OCI-M1 (cell line): ENCODE measurements at regions not wholly inside any gene's neighbourhood (a gene's known extent, or its start where the extent isn't known, plus 50 kb on each side); places are given as distances from the start of the nearest gene placed in this dataset.

ENCODE experiments used
- DNase-seq: peaks from one replicate; lab custom pipeline; 2025; lab: John Stamatoyannopoulos, UW

DNA sequence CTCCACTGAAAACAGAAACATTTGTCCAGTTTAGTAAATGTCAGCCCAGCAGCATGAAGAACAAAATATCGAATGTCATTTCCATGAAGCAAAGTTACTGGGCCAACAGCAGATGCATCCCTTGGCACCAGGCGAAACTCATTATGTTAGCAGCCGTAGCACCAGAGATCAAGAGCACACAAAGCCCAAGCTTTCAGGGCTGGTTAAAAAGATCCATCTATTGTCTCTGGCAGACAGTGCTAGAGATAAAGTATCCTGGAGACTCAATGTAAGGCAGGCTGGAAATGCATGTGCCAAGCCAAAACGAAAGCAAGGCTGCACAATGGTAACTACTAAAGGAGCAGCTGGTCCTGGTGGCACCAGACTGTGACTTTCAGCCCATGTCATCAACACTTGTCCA, 120.3 kb upstream of the PLEKHG7 start:
- DNase-seq, result no peak

DNA sequence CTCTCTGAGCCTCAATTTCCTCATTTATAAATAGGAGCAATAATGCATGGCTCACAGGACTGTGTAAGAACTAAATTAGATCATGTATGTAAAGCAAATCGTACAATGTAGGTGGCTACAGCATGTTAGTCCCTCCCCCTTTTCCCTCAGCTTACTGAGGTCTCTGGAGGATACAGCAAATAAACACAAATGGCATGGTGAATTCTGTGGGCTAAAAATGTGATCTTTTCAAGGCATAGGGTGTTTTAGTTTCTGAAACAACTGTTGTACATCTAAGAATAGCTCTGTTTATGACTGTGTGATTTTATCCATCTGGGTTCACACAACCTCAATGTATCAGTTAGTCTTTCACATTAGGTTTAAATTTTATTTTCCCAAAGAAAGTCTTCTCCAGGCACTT, 121.2 kb upstream of the PLEKHG7 start:
- DNase-seq, result no peak

DNA sequence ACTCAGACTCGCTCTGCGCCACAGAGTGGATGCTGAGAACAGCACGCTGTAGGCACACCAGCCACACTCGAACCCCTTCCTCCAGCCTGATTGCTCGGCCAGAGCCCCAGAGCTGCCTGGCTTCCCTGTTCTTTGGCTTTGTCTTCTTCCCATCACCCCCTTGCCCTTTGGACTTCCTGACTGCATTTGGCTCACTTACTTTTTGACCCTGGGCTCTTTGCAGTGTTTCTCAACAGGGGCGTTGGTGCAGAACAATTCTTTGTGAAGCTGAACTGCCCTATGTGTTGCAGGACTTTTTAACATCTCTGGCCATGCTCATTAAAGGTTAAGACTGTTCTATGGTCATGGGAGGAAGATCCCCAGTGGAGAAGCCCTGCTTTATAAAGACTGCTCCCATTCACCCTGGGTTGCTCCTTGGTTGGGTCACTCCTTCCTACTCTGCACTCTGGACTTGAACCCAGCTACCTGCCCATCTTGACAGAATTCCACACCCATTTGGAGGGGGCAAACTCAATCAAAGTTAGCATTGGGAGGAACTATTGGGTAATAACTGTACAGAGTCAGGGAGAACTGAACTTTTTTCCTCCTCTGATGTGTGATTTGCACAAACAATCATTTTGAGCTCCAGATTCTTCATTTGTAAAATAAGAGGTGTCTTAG, 127.7 kb upstream of the PLEKHG7 start:
- DNase-seq, result no peak

DNA sequence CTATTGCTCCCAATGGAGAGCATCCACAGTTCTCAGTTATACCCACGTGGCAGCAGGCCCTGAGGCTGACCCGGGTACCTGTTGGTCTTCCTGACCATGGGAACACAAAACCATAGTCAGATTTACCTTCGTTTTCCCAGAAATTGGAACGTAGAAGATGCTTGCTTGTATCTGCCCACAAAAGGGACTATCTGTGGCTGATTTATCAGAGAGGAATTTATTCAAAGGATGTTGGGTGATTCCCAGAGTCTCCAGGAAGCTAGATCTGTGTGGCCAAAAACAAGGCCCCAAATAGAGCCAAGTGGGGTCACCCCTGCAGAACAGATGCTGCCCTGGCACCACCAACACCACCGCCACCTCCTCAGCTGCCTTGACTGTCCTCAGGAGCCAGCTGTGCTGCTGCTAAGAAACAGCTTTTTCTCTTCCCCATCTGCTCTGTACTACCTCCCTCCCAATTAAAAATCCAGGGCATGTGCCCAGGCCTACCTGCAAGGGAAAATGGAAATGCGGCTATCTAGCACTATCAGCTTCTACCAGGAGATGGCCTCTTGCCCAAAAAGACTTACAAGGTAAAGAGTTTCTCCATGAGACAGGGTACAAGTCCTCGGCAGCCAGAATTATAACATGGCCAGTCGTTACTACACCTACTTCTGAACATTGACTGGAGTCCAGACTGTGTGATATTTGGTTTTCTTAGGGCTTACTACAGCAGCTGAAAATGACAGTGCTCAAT, 128.6 kb upstream of the PLEKHG7 start:
- DNase-seq, result peak; percentile 6

DNA sequence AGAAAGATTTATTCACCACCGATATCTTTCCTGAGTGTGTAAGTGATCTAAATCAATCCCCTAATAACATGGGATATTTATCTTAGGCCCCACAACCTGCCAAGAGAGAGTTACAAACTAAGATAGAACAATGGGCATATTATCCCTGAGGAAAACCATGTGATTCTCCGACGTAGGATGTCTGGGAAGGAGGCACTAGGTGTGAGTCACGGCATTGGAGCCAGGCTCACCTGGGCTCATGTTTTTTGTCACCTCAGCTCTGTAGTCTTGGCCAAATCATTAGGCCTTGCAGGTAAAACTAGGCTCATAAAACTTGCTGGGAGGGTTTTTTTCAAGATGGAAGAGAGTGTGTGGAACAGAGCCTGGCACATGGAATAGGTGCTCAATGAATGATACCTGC, 129.7 kb upstream of the PLEKHG7 start:
- no peak for DNase-seq

DNA sequence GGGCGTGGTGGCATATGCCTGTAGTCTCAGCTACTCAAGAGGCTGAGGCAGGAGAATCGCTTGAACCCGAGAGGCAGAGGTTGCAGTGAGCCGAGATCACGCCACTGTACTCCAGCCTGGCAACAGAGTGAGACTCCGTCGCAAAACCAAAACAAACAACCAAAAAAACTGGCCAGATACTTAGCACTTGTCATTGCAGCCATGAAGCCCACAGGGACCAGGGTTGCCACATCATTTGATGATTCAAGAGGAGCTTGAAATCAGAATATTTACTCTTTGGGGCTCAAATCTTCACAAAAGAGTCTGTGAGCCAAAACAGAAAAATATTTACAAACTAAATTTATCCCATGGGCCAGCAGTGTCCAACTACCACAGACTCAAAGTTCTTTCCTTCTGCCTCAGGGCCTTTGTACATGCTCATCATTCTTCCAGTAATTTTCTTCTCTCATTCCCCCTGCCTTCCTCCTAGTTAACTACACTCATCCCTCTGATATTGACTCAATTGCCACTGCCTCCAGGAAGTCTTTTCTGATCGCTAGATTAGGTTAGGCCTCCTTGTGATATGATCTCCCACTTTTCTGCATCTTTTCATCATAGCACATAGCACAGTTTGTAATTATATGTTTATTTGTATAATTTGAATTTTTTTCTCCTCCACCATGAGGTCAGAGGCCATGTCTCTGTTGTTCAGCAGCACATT, 130.8 kb upstream of the PLEKHG7 start:
- no peak for DNase-seq

DNA sequence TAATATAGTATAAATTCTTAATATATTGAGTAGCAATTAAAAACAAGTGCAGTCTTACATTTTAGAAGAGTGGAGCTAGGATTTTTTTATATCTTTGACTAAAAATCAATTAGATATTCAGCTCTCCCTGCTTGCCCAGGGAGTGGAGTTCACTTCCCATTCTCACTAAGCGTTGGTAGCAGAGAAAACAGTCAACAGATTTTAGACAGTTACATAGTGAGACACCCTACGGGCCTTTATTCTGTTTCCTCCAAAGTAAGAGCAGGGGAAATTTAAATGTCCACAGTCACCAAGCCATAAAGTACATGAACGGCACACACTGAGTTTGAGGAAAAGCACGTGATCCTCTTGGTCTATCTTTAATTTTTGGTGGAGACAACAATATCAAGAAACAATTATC, 131.6 kb upstream of the PLEKHG7 start:
- DNase-seq, result no peak

DNA sequence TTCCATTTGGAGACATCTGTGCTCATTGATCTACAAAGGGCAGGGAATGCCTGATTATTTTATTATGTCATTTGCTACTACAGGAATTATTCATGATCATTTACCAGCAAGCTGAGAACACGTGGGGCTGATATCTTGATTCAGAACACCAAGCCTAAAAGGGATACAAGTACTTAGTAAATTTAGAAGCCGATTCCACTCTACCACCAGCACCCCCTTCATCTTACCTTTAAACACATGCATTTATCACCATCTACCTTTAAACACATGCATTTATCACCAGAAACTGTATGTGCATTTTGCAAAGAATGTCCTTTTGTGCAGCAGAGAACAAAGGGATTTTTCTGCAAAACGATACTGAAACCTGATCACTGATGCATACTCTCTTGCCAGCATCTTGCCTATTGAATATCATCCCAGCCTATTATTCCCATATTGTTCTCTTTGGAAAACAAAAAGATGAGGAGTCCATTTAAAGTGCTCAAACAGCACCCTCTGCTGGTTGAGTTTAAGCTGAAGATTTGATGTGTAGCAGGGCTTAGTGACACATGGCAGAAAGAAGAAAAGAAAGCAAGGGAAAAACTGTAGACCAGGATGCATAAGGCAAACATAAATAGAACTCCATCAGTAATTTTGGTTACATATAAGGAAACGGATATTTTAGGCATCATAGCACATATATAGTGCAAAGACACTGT, 132.6 kb upstream of the PLEKHG7 start:
- DNase-seq, result peak; percentile 78

DNA sequence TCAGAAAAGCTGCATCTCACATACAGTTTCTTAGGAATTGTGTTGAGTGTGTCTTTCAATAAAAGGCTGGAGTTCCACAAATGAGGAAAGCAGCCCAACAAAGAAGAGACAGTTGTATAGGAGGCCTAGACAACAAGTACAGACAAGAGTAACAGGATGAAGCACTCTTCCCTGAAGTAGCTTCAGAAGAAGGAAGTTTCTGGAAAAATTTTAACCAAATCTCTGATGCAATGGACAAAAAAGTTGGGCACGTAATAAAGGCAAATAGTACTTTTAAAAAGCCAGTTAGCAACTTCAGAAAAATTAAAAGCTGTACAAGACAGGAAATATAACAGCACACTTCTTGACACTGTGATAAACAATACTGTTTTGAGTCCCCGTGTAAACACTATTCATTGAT, 134.1 kb upstream of the PLEKHG7 start:
- DNase-seq, result no peak

DNA sequence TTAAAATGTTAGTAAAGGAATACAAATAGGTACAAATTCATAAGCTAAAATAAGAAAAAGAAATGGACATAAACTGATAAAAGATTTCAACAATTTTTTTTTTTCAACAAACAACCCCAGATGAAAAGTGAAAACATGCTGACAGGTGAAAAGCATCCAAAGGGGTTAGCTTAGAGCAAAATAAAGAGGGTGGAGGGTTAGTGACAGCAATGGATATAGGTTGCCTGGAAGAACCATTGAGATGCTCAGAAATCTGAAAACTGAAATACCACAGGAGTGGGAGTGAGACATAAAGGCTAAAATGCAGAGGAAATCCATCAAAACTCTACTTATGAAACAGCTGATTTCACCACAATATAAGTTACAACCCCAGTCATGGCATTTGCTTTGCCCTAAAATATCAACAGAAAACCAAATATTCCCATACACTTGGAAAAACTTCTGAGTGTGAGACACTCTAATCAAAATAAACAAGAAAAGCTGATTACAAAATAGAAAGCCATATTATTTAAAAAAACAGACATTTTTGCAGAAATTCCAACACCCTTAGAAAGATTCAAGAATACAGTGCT, 136.3 kb upstream of the PLEKHG7 start:
- DNase-seq, result no peak

DNA sequence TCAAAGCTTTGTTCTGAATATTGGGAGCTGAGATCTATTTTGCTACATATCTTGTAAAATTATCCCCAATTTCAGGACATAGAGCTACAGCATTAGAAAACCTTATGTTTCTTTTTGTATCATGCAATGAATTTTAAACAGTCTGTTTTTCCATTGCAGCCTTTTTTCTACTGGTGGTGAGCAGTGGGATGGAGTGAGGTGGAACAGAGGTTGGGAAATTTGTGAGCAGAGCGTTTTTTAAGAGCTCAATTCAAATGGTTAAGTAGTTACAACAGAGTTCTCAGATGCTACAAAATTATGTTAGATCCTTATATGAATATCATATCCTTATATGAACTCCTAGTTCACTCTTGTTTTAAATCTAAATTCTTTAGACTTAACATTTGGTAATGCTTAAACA, 139.0 kb upstream of the PLEKHG7 start:
- no peak for DNase-seq

DNA sequence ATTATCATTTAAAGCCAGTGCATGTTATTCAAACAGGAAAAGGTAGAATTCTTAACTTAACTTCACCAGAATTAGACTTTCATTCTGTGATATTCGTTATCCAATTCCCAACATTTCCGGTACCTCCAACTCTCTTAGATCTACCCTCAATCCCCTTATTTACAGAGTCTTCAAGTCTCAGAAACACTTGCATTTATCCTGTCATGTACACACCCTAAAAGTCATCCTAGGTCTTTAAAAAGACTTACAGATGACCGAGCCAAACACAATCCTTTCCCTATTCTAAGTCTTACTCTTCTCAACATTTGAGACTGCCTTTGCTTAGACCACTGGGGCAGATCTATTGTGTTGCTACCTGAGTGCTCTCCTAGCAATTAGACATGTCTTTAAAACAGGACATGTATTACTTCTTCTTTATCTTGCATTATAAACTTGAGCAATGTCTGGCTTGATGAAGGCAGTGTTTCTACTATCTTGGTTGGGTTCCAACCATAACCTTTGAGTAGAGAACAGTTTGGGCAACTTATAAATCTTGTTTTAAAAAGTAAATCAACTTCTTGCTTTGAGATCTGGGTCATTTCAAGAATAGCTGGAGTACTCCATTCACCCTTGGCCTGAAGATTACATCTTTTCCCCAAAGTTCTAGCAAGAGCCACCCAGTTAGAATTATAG, 140.6 kb upstream of the PLEKHG7 start:
- DNase-seq, result no peak

DNA sequence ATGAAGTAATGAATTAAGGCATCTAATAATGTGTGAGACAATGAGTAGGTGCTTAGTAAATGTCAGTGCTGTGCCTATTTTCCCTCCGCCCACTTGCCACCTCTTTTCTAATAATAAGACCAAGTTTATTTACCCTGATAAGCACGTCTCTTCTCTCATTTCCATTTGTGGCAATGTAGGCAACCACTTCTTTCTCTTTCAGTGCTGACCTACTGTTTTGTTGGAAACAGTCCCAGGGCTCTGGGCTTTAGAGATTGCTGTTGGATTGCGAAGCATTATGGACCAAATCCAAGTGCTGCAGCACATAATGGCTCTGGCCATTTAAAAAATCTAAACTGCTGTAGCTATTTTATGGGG, 141.3 kb upstream of the PLEKHG7 start:
- peak; percentile 31 for DNase-seq

DNA sequence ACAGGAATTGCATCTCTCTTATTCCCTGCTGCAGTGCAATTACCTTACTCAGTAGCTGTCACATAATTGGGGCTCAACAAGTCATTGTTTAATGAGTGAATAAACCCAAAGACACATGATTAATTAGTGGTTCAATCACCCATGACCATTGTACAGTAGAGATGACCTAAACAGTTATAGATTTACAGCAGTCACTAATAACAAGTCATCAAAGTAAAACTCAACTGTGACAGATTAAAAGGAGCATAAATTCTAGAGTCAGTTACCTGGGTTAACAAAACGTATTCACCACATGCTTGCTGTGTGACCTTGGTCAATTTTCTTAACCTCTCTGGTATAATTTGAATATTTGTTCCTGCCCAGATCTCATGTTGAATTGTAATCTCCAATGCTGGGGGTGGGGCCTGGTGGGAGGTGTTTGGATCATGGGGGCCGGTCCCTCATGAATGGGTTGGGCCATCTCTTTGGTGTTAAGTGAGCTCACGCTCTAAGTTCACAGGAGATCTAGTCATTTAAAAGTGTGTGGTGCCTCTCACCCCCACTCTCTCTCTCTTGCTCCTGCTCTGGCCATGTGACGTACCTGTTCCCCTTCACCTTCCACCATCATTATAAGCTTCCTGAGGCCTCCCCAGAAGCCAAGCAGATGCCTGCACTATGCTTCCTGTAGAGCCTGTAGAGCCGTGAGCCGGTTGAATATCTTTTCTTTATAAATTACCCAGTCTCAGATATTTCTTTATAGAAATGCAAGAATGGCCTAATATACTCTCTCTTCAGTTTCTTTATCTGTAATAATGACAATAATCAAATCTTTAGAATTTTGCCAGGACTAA, 141.9 kb upstream of the PLEKHG7 start:
- no peak for DNase-seq

DNA sequence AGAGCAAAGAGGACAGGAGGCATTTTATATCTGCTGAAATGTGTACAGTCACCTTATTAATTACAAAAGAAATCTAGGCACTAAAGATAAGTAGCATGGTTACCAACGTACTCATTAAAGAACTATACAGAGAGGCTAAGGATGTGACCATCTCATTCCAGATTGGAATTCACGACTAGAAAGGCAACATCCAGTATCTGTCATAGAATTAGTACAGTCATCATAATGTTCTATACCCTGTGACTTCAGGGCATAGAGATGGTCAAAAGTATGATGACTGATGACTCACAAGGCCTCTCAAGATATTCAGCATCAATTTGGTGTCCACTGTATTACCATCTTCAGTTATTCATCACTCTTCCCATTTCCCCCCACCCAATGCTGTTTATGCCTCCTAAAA, 144.0 kb upstream of the PLEKHG7 start:
- DNase-seq, result no peak

DNA sequence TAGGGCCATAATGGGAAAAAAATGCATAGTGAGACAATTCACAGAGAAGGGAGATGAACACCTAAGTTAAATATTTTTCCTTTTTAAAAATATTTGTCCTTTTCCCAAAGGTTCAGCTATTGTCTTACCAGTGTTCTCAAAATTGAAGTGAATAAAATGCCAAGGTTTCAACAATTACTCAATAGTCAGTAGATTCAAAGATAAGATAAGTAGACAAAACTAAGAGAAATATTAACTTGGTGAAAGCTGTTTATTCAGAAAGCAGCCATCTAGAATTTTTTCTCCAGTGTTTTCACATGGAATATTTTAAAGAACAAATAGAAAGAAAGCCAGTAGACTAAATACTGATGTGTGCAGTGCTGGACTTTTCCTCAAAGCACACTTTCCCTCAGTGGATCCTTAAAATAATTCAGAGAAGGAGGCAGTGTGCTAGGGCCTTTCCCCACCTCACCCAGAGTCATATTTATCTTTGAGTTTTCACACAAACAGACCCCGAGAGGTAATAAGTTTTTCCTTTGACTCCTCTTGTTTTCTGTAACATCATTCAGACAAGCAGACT, 144.5 kb upstream of the PLEKHG7 start:
- no peak for DNase-seq

DNA sequence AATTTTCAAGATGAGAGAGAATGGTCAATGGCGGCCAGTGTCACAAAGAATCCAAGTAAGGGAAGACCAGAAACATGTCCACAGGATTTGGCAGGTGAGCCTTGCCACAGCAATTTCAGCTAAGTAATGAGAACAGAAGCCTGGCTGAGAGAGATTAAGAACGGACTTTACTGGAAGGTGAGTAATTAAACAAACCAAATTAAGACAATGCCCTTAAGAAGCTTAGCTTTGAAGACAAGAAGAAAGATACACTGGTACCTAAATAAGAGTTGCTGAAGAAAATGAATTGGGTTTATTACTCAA, 145.4 kb upstream of the PLEKHG7 start:
- no peak for DNase-seq

DNA sequence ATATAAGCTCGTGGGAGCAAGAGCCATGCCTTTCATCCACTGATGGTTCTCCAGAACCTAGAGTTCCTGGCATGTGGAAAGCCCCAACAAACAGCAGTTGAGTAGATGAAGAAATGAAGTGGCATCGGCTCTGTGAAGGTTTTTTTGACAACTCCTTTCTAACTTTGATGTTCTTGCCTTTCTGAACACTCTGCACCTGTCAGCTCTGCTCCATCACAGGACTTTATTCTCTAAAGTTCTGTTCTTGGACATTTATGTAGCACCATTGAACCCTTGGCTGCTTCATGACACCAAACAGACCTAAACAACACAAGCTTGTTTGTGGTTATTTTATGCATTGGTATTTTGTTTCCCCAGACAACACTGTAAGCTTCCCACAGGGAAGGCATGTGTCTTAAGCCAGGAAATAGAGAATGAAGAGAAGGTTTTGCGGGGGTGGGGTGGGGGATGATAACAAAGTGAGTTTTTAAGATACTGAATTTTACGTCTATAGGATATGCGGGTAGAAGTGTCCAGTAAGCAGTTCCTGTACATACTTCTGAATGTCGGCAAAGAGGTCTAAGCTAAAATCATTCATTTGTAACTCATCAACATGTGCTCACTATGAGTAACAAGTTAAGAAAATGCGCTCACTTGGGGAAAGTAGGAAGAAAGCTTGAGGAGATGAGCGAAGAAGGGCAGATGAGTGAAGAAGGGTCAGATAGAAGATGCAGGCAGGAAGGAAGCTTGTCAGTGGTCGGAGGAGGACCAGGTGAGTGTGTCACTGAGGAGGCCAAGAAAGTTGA, 146.0 kb upstream of the PLEKHG7 start:
- DNase-seq, result no peak

DNA sequence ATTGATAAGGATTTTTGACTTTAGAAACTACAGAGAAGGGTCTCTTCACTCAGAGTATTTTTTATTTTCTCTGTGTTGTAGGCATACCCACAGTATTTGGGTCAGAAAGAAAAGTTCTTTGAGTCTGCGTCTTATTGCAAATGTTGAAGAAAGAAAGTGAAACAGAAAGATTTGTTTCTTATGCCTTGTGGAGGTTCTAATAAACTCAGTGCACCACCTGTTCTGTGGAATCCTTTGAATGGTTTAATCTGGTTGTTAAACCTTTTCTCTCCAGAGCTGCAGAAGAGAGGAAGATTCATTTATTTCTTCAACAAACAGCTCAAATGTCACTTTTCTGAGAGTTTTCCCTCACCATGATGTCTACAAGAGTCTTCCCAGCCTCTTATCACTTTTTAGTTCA, 146.6 kb upstream of the PLEKHG7 start:
- DNase-seq, result no peak
